ENCODE measurements at regions not wholly inside any gene's neighbourhood (a gene's known extent, or its start where the extent isn't known, plus 50 kb on each side); places are given as distances from the start of the nearest gene placed in this dataset.

DNA sequence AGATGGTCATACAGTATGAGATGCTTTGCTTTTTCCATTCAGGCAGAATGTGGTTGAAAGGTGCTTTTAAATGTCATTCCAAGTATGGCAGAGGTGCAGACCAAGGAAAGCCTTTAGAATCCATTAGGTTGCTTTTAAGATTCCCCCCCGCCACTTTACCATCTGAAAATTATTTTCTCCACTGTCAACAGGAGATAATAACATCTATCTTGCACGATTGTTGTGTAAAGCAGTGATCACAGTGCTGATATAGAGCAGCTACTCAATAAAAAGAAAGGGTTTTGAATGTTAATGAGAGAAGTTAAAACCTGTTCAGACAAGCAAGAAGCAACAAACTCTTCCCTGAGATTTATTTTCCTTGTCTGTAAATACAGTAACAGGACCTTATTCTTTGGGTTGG is 372.5 kb upstream of the GCFC2 start:
- TF ChIP-seq, protein P1, sequence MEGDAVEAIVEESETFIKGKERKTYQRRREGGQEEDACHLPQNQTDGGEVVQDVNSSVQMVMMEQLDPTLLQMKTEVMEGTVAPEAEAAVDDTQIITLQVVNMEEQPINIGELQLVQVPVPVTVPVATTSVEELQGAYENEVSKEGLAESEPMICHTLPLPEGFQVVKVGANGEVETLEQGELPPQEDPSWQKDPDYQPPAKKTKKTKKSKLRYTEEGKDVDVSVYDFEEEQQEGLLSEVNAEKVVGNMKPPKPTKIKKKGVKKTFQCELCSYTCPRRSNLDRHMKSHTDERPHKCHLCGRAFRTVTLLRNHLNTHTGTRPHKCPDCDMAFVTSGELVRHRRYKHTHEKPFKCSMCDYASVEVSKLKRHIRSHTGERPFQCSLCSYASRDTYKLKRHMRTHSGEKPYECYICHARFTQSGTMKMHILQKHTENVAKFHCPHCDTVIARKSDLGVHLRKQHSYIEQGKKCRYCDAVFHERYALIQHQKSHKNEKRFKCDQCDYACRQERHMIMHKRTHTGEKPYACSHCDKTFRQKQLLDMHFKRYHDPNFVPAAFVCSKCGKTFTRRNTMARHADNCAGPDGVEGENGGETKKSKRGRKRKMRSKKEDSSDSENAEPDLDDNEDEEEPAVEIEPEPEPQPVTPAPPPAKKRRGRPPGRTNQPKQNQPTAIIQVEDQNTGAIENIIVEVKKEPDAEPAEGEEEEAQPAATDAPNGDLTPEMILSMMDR (IDR thresholded peaks at IDR 0.05; ENCODE audit: extremely low read depth, low read depth, low read length) = no peak
- no peak overlapping the region for H3K4me3 ChIP-seq (ENCODE audit: insufficient read depth, low read length)
- no peaks in the 10 kb centered on the region for H3K79me2 ChIP-seq (ENCODE audit: insufficient read depth, low read length)
- no peak overlapping the region for H2AFZ ChIP-seq (ENCODE audit: low read length)
- DNase-seq (ENCODE audit: insufficient read length, low spot score, missing footprints) = no peak
- H3K4me2 ChIP-seq (ENCODE audit: insufficient read depth, low read length) = no peak overlapping the region
- H3K27me3 ChIP-seq (ENCODE audit: insufficient read depth, low read length) = no peaks in the 10 kb centered on the region
- no peak overlapping the region for H3K27ac ChIP-seq (ENCODE audit: low read depth, low read length)
- H3K4me1 ChIP-seq (ENCODE audit: insufficient read depth, low read length) = no peaks in the 10 kb centered on the region
- no peaks in the 10 kb centered on the region for H4K20me1 ChIP-seq (ENCODE audit: insufficient read depth, low read length)
- H3K9me3 ChIP-seq (ENCODE audit: low read depth, low read length) = peaks cover 8% of the 10 kb centered on the region
- no peaks in the 10 kb centered on the region for H3K36me3 ChIP-seq (ENCODE audit: insufficient read depth, low read length)

DNA sequence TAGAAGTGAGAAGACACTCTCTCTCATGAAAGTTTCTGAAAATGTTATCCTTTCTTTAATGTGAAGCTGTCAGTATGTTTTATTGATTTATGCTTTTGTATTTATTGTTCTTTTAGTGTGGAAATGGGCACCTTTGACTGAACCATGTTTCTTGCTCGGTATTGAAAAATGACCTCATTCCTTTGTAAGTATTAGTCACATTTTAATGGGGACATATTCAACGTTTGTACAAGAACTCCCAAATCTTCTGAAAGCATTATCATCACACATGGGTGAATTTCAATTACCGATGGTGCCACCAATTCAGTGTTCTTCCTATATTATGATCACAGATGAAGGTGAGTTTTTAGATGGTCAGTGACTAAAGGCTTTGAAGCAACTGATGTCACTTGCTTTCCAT is 371.8 kb upstream of the GCFC2 start:
- H3K4me3 ChIP-seq (ENCODE audit: insufficient read depth, low read length) = no peak overlapping the region
- H3K36me3 ChIP-seq (ENCODE audit: insufficient read depth, low read length) = no peaks in the 10 kb centered on the region
- H3K27me3 ChIP-seq (ENCODE audit: insufficient read depth, low read length) = no peaks in the 10 kb centered on the region
- no peak overlapping the region for H3K4me2 ChIP-seq (ENCODE audit: insufficient read depth, low read length)
- H3K9me3 ChIP-seq (ENCODE audit: low read depth, low read length) = peaks cover 8% of the 10 kb centered on the region
- H3K27ac ChIP-seq (ENCODE audit: low read depth, low read length) = no peak overlapping the region
- H3K79me2 ChIP-seq (ENCODE audit: insufficient read depth, low read length) = no peaks in the 10 kb centered on the region
- H3K4me1 ChIP-seq (ENCODE audit: insufficient read depth, low read length) = no peaks in the 10 kb centered on the region
- no peaks in the 10 kb centered on the region for H4K20me1 ChIP-seq (ENCODE audit: insufficient read depth, low read length)
- H2AFZ ChIP-seq (ENCODE audit: low read length) = no peak overlapping the region
- TF ChIP-seq, protein P1 (IDR thresholded peaks at IDR 0.05; ENCODE audit: extremely low read depth, low read depth, low read length) = no peak
- DNase-seq (ENCODE audit: insufficient read length, low spot score, missing footprints) = no peak

DNA sequence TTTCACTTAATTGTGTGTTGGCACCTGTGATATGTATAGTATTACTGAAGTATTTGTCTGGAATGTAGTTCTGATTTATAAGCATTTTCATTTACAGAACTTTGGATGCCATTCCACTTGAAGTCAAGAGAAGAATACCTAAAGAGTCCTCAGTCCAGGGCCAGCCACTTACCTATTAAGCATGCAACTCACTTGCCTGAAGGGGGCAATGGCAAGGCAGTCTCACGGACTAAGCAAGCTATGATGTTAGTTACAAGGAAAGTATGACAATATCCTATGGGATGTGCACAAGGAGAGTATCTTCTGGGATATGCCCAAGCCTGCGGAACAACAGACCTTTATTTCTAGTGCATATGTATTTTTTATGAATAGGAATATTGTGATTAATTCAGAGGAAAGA is 369.4 kb upstream of the GCFC2 start:
- H3K4me3 ChIP-seq (ENCODE audit: insufficient read depth, low read length) = no peak overlapping the region
- no peak overlapping the region for H2AFZ ChIP-seq (ENCODE audit: low read length)
- no peaks in the 10 kb centered on the region for H4K20me1 ChIP-seq (ENCODE audit: insufficient read depth, low read length)
- H3K79me2 ChIP-seq (ENCODE audit: insufficient read depth, low read length) = no peaks in the 10 kb centered on the region
- H3K27me3 ChIP-seq (ENCODE audit: insufficient read depth, low read length) = no peaks in the 10 kb centered on the region
- no peak for DNase-seq (ENCODE audit: insufficient read length, low spot score, missing footprints)
- no peaks in the 10 kb centered on the region for H3K36me3 ChIP-seq (ENCODE audit: insufficient read depth, low read length)
- no peaks in the 10 kb centered on the region for H3K4me1 ChIP-seq (ENCODE audit: insufficient read depth, low read length)
- no peak overlapping the region for H3K27ac ChIP-seq (ENCODE audit: low read depth, low read length)
- H3K9me3 ChIP-seq (ENCODE audit: low read depth, low read length) = peaks cover 8% of the 10 kb centered on the region
- H3K4me2 ChIP-seq (ENCODE audit: insufficient read depth, low read length) = no peak overlapping the region
- TF ChIP-seq, protein P1 (IDR thresholded peaks at IDR 0.05; ENCODE audit: extremely low read depth, low read depth, low read length) = no peak

DNA sequence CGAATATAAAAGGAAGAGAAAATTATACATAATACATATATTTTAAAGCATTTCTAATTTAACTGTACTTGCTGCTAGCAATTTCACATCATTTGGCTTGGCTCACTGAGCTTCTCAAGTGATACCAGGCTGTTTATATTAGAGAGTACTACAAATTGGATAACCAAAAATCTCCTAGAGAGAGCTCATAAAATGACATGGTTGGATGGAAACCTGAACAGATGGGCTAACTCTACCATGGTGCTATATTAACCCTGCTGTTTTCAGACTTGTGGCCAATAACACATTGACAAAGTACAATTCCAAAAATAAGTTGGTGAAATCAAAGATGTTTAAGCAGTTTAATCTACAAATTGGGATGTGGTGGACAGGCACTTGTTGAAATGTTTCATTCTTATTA is 364.4 kb upstream of the GCFC2 start:
- H3K4me1 ChIP-seq (ENCODE audit: insufficient read depth, low read length) = no peaks in the 10 kb centered on the region
- no peak overlapping the region for H3K4me3 ChIP-seq (ENCODE audit: insufficient read depth, low read length)
- H3K36me3 ChIP-seq (ENCODE audit: insufficient read depth, low read length) = no peaks in the 10 kb centered on the region
- H3K79me2 ChIP-seq (ENCODE audit: insufficient read depth, low read length) = no peaks in the 10 kb centered on the region
- H3K27me3 ChIP-seq (ENCODE audit: insufficient read depth, low read length) = no peaks in the 10 kb centered on the region
- no peak overlapping the region for H3K4me2 ChIP-seq (ENCODE audit: insufficient read depth, low read length)
- no peak overlapping the region for H3K27ac ChIP-seq (ENCODE audit: low read depth, low read length)
- H4K20me1 ChIP-seq (ENCODE audit: insufficient read depth, low read length) = no peaks in the 10 kb centered on the region
- peak; percentile 9 for DNase-seq (ENCODE audit: insufficient read length, low spot score, missing footprints)
- H2AFZ ChIP-seq (ENCODE audit: low read length) = no peak overlapping the region
- TF ChIP-seq, protein P1 (IDR thresholded peaks at IDR 0.05; ENCODE audit: extremely low read depth, low read depth, low read length) = no peak
- no peaks in the 10 kb centered on the region for H3K9me3 ChIP-seq (ENCODE audit: low read depth, low read length)
